GM19035 (cell line): ENCODE measurements at regions not wholly inside any gene's neighbourhood (a gene's known extent, or its start where the extent isn't known, plus 50 kb on each side); places are given as distances from the start of the nearest gene placed in this dataset.
"Not testable (repeated sequence)": the region's sequence is repeated elsewhere in the genome, so short reads cannot be mapped to it uniquely, and the experiment has no call there.

Source experiments
- ATAC-seq: cut with Tn5 transposase; IDR thresholded peaks from one replicate; pipeline ENCODE4 v1.9.1; 2021; ENCODE audit not compliant: unreplicated experiment

DNA sequence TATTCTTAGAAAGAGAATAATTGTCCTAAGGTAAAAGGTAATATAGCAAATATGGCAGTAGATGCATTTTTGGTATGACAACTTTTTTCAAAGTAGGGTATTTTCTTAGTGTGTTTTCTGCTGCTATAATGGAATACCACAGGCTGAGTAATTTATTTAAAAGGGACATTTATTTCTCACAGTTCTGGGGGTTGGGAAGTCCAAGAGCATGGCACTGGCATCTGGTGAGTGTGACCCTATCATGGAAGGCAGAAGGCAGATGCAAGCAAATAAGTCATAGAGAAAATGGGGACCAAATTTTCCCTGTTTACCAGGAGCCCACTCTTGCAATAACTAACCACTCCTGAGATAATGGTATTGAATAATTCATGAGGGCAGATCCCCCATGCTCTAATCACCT lies 922.5 kb upstream of the MAN1A1 start:
- ATAC-seq: no peak

- not testable (repeated sequence) for ATAC-seq
These were observed 918.7 kb upstream of the MAN1A1 start for GRCh38 chr6:120268256-120268655.

GRCh38 chr6:120262354-120262753 lies 912.8 kb upstream of the MAN1A1 start:
- no peak for ATAC-seq

GRCh38 chr6:120260636-120261035 lies 911.1 kb upstream of the MAN1A1 start:
- no peak for ATAC-seq

GRCh38 chr6:120254651-120255050 lies 905.1 kb upstream of the MAN1A1 start:
- ATAC-seq: no peak

GRCh38 chr6:120248451-120248850 lies 898.9 kb upstream of the MAN1A1 start:
- ATAC-seq: no peak

DNA sequence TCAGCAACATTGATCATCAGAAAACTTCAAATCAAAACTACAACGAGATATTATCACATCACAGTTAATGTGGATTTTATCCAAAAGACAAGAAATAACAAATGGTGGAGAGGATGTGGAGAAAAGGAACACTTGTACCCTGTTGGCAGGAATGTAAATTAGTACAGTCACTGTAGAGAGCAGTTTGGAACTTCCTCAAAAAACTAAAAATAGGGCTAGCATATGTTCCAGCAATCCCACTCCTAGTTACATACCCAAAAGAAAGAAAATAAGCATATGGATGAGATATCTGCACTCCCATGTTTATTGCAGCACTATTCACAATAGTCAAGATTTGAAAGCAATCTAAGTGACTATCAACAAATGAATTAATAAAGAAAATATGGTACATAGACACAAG lies 887.7 kb upstream of the MAN1A1 start:
- ATAC-seq: no peak

- no peak for ATAC-seq
These were observed 880.4 kb upstream of the MAN1A1 start for GRCh38 chr6:120230008-120230407.

DNA sequence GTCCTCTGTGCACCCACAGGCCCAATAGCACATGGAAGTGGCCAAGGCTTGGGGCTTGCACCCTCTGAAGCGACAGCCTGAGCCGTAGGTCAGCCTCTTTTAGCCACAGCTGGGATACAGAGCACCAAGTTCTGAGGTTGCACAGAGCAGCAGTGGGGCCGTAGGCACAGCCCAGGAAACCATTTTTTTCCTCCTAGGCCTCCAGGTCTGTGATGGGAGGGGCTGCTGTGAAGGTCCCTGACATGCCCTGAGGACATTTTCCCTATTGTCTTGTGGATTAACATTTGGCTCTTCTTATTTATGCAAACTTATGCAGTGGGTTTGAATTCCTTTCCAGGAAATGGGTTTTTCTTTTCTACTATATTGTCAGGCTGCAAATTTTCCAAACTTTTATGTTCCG lies 878.7 kb upstream of the MAN1A1 start:
- ATAC-seq: no peak

DNA sequence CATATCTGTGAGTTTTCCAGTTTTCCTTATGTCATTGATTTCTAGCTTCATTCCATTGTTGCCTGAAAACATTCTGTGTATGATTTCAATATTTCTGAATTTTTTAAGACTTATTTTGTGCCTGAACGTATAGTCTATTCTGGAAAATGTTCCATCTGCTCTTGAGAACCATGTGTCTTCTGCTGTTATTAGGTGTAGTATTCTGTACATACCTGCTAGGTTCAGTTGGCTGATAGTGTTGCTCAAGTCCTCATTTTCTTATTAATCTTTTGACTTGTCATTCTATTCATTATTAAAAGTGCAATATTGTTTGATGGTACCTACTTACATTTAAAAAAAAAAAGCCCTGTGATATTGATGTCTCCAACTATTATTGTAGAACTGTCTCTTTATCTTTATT lies 869.8 kb upstream of the MAN1A1 start:
- ATAC-seq: no peak

- no peak for ATAC-seq
These were observed 864.5 kb upstream of the MAN1A1 start for GRCh38 chr6:120214088-120214499.

DNA sequence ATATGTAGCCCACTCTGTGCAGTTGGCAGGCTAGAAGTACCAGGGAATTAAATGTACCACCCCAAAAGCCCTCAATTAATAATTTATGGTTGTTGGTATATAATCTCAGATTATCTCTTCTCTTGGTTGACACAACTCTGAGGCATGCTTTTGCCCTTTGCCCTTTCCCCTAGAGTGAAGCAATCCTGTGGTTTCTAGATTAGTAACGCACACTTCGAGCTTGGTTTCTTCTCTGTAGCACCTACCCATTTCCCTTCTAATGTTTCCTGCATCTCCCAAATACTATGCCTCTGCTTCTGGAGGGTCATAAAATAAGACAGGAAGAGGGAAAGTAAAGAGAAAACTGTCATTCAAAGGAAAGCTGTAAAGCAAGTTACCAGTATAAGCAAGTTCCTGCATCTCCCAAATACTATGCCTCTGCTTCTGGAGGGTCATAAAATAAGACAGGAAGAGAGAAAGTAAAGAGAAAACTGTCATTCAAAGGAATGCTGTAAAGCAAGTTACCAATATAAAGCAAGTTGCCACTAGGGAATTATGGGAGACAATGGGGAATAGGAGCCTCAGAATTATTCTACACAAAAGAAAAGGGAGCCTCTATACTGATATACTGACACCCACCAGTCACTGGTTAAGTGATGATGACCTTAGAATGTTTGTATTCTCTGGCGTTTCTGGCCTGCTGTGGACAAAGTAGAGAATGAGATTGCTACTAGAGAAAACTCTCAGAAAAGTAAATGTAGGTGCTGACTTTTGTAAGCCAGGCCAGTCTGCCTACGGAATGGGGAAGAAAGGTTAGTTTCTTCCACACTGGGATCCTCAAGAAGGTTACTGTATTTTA lies 862.6 kb upstream of the MAN1A1 start:
- no peak for ATAC-seq

DNA sequence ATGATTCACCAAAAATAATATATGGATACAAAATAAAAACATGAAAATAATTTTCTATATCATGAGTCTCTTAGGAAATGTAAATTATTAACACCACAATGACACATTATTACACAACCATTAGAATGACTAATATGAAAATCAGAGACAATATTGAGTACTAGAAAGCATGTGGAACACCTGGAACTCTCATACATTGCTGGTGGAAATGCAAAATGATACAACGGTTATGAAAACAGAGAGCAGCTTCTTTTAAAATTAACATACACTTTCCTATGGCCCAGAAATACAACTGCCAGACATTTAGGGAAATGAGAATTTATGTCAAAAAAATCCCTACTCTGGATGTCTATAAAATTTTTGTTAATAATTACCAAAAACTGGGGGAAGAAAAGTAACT lies 853.3 kb upstream of the MAN1A1 start:
- ATAC-seq: no peak

- ATAC-seq: no peak
These were observed 851.3 kb upstream of the MAN1A1 start for GRCh38 chr6:120200853-120201252.

- ATAC-seq: no peak
These were observed 848.5 kb upstream of the MAN1A1 start for GRCh38 chr6:120198033-120198432.

- no peak for ATAC-seq
These were observed 836.5 kb upstream of the MAN1A1 start for GRCh38 chr6:120186080-120186479.

DNA sequence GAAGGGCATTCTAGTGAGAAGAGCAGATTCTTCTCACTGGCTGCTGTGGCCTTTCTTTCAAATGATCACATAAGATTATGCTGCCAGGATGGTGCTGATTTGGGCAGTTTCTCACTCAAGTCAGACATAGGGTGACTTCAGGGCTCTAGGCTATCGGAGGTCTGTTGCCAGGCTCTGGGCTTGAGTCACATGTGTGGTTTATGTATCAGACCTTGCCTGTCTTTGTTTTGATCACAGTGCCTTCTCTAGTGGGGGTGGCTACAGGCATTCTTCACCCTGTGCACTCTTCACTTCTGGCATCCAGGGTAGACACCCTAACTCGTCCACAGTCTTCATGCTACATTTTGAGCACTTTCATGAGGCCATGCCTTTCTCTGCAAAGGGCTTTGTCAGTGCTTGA lies 823.7 kb upstream of the MAN1A1 start:
- ATAC-seq: no peak

DNA sequence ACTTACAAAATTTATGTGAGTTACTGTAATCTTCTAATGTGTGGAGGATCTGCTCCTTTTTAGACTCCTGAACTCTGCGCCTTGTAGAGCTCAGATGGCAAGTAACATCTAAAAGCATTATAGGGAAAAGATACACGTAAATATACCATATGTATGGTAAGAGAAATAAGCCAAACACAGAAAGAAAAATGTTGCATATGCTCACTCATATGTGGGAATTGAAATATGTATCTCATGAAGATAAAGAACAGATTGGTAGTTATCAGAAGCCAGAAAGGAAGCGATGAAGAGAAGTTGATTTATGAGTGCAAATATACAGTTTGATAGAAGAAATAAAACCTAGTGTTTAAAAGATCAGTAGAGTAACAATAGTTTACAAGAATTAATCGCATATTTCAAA lies 815.0 kb upstream of the MAN1A1 start:
- no peak for ATAC-seq

DNA sequence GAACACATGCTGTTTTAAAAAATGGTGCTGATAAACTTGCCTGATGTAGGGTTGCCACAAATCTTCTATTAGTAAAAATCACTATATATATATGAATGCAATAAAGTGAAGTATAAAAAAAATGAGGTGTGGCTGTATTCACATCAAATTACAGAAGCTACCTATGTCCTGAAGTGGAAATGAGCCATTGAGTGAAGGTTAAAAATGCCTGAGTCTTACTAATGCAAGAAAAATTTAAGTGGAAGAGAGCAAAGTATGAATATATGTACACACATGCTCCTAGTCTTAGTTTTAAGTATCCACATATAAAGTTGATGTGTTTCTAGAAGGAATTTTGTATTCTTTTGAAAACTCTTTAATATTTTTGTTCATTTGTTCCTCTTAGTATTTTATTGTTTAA lies 808.3 kb upstream of the MAN1A1 start:
- no peak for ATAC-seq

GRCh38 chr6:120147071-120147871 lies 797.7 kb upstream of the MAN1A1 start:
- ATAC-seq: no peak

DNA sequence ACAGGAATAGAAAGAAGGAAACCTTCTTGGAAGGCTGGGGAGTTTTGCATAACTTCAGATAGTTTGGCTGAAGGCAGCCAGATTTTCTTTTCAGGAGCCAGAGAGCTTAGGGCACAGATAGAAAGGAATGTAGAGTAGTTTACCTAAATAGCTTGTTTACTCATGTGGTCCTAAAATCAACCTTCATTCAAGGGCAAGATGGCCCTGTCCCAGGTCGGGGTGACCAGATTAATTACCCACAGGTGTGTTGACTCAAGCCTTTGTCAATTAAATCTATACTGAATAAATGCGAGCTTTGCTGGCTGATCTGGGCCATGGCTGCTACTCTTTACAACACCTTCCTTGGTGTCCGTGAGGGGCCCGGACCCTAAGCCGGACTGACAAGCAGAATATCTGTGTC lies 792.0 kb upstream of the MAN1A1 start:
- ATAC-seq: no peak

DNA sequence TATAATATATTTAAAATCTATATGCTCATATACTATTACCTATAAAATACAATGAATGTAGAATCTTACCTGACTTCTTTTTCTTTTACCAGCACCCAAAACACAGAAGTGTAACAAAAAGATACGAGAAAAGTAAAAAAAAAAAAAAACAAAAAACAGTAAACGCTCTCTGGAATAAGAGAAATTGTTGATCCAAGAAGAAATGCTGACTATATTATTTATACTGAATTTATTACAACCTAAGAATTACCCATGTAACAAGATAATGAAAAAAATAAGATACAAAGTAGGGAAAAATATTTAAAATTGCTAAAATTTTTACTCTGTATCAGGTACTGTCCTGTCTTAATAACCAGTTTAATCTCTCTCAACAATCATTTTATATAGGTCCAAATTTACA lies 787.9 kb upstream of the MAN1A1 start:
- no peak for ATAC-seq
